GM12873 (cell line): ENCODE measurements at regions not wholly inside any gene's neighbourhood (a gene's known extent, or its start where the extent isn't known, plus 50 kb on each side); places are given as distances from the start of the nearest gene placed in this dataset.

Experiments
- CTCF ChIP-seq: IDR thresholded peaks from 2 replicates; pipeline ENCODE4 v1.5.1; 2012; ENCODE audit warnings: low read depth, mild to moderate bottlenecking, moderate library complexity, low read length, control low read depth; ENCODE audit not compliant: insufficient read depth; ENCODE audit errors: missing control alignments

GRCh38 chr12:14264778-14265177, 100.7 kb upstream of the ATF7IP start:
- TF ChIP-seq CTCF, result no peak

- no peak for TF ChIP-seq CTCF
Measured at GRCh38 chr12:14268120-14268515, 97.4 kb upstream of the ATF7IP start.

- no peak for TF ChIP-seq CTCF
Measured at GRCh38 chr12:14270392-14270791, 95.1 kb upstream of the ATF7IP start.

- TF ChIP-seq CTCF, result no peak
Measured at GRCh38 chr12:14272956-14273912, 92.2 kb upstream of the ATF7IP start.

- no peak for TF ChIP-seq CTCF
Measured at GRCh38 chr12:14273913-14274311, 91.6 kb upstream of the ATF7IP start.

- no peak for TF ChIP-seq CTCF
Measured at GRCh38 chr12:14275111-14275510, 90.4 kb upstream of the ATF7IP start.

GRCh38 chr12:14275886-14276285, 89.6 kb upstream of the ATF7IP start:
- TF ChIP-seq CTCF, result no peak
